PC-9 (cell line): ENCODE measurements at regions not wholly inside any gene's neighbourhood (a gene's known extent, or its start where the extent isn't known, plus 50 kb on each side); places are given as distances from the start of the nearest gene placed in this dataset.
"Not testable (repeated sequence)": the region's sequence is repeated elsewhere in the genome, so short reads cannot be mapped to it uniquely, and the experiment has no call there.

Source experiments
- BruUV-seq: library from RNA; stranded (reverse); fragments of 400-500 nt; replicated peaks from 2 replicates; lab custom pipeline; 2021; lab: Mats Ljungman, UMichigan
- CTCF ChIA-PET: fragments of 300-600 bp; sonication (Branson Sonifier 250); formaldehyde crosslinking; loops from one replicate; lab custom pipeline; 2022; ENCODE audit warnings: antibody characterized with exemption; lab: Charles Lee
- POLR2A ChIA-PET: fragments of 300-600 bp; sonication (Branson Sonifier 250); formaldehyde crosslinking; loops from one replicate; lab custom pipeline; 2022; ENCODE audit warnings: antibody characterized with exemption; ENCODE audit not compliant: unreplicated experiment; lab: Charles Lee
- DNase-seq, 2 experiments: peaks; one replicate each; pipeline versions ENCODE4 v3.0.0 to v3.0.0-alpha.2; 2015 to 2022; ENCODE audit warnings: mixed read lengths in 1 of 2
- H2AFZ ChIP-seq: fragments of 200-600 bp; sonication (generic); 2 replicates; pipeline ENCODE4 v1.8.1; 2017; ENCODE audit warnings: antibody characterized with exemption
- H3F3A ChIP-seq: fragments of 200-600 bp; sonication (generic); 2 replicates; pipeline ENCODE4 v1.8.1; 2017; ENCODE audit warnings: antibody characterized with exemption, mild to moderate bottlenecking, low read depth; ENCODE audit not compliant: insufficient read depth
- H3K27ac ChIP-seq: fragments of 200-600 bp; sonication (generic); 2 replicates; pipeline ENCODE4 v1.6.1; 2016; ENCODE audit warnings: mixed run types
- H3K27me3 ChIP-seq: fragments of 200-600 bp; sonication (generic); 2 replicates; pipeline ENCODE4 v1.6.1; 2016; ENCODE audit warnings: low read depth, mixed run types; ENCODE audit not compliant: insufficient read depth
- H3K36me3 ChIP-seq: fragments of 200-600 bp; sonication (generic); 2 replicates; pipeline ENCODE4 v1.6.1; 2016; ENCODE audit warnings: low read depth, mixed run types
- H3K4me1 ChIP-seq: fragments of 200-600 bp; sonication (generic); replicated peaks from 2 replicates; pipeline ENCODE4 v1.6.1; 2016; ENCODE audit warnings: mixed run types; ENCODE audit not compliant: insufficient read depth
- H3K4me2 ChIP-seq: fragments of 200-600 bp; sonication (generic); 2 replicates; pipeline ENCODE4 v1.6.1; 2017; ENCODE audit warnings: mixed run types
- H3K4me3 ChIP-seq: fragments of 200-600 bp; sonication (generic); 2 replicates; pipeline ENCODE4 v1.6.1; 2016; ENCODE audit warnings: mixed run types
- H3K79me2 ChIP-seq: fragments of 200-600 bp; sonication (generic); 2 replicates; pipeline ENCODE4 v1.6.1; 2017; ENCODE audit warnings: low read depth, mixed run types
- H3K9me2 ChIP-seq: fragments of 200-600 bp; sonication (generic); 2 replicates; pipeline ENCODE4 v1.8.1; 2017; ENCODE audit warnings: mild to moderate bottlenecking; ENCODE audit not compliant: insufficient read depth
- H3K9me3 ChIP-seq: fragments of 200-600 bp; sonication (generic); 2 replicates; pipeline ENCODE4 v1.8.1; 2016; ENCODE audit warnings: low read depth; ENCODE audit not compliant: insufficient read depth
- H4K20me1 ChIP-seq: fragments of 200-600 bp; sonication (generic); 2 replicates; pipeline ENCODE4 v1.8.1; 2017; ENCODE audit not compliant: insufficient read depth
- EZH2 ChIP-seq: fragments of 200-600 bp; sonication (generic); IDR thresholded peaks from 2 replicates; pipeline ENCODE4 v1.8.0; 2017; ENCODE audit warnings: antibody characterized with exemption, low read depth
- intact Hi-C: fragments of 100-400 bp; cut with micrococcal nuclease; formaldehyde crosslinking; loops from one replicate; pipeline ENCODE4 v1.10.0; 2022; ENCODE audit not compliant: unreplicated experiment
- TF ChIP-seq, protein P1 (sequence below): fragments of 200-600 bp; sonication (generic); conservative IDR thresholded peaks from 2 replicates; pipeline ENCODE4 v1.6.1; 2017; ENCODE audit warnings: mixed run types, antibody characterized with exemption, mild to moderate bottlenecking, moderate library complexity

DNA sequence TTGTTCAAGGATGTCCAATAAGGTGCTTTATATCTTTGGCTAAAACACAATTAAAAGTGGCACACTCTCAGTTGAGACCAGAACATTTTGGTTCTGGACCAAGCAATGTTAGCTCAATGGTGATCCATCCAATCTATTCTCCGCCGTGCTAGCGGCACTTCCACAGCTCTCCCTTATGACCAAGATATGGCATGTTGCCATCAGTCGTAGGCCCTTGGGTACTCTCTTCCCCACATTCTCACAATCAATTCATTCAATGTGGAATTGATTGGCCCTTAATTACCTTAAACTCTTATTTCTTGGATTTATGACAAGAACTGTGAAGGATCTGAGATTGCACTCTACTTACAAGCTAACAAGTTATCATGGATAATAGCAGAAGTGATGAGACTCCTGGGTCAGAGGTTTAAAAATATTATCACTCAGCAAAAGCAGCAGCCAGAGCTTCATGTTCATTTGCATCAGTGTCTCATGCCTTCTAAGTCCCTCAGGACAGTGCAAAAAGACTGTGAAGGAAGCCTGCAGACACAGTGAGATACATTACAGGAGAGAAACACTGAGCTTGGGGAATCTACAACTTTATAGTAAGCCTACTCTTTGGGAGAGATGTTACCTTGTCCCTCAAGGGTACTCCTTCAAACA, 80.0 kb upstream of the ARG1 start:
- intact Hi-C loops, result no loop called here
- TF ChIP-seq, protein P1, sequence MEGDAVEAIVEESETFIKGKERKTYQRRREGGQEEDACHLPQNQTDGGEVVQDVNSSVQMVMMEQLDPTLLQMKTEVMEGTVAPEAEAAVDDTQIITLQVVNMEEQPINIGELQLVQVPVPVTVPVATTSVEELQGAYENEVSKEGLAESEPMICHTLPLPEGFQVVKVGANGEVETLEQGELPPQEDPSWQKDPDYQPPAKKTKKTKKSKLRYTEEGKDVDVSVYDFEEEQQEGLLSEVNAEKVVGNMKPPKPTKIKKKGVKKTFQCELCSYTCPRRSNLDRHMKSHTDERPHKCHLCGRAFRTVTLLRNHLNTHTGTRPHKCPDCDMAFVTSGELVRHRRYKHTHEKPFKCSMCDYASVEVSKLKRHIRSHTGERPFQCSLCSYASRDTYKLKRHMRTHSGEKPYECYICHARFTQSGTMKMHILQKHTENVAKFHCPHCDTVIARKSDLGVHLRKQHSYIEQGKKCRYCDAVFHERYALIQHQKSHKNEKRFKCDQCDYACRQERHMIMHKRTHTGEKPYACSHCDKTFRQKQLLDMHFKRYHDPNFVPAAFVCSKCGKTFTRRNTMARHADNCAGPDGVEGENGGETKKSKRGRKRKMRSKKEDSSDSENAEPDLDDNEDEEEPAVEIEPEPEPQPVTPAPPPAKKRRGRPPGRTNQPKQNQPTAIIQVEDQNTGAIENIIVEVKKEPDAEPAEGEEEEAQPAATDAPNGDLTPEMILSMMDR, result no peak
- no peak for TF ChIP-seq EZH2
- H2AFZ ChIP-seq, result no peak overlapping the region
- H3K9me2 ChIP-seq, result no peaks in the 10 kb centered on the region; the same call in 1 of the 2 replicates
- no peak overlapping the region for H3K4me2 ChIP-seq
- no peaks in the 10 kb centered on the region for H3K36me3 ChIP-seq
- CTCF ChIA-PET, result no interaction called here
- BruUV-seq, result no TSS peak
- POLR2A ChIA-PET, result no interaction called here
- H4K20me1 ChIP-seq, result no peaks in the 10 kb centered on the region
- no peaks in the 10 kb centered on the region for H3K9me3 ChIP-seq
- no peaks in the 10 kb centered on the region for H3F3A ChIP-seq
- H3K27me3 ChIP-seq, result no peaks in the 10 kb centered on the region
- no peak overlapping the region for H3K4me3 ChIP-seq
- no peak for DNase-seq
- no peak overlapping the region for H3K27ac ChIP-seq
- H3K4me1 ChIP-seq, result no peaks in the 10 kb centered on the region
- H3K79me2 ChIP-seq, result no peaks in the 10 kb centered on the region

DNA sequence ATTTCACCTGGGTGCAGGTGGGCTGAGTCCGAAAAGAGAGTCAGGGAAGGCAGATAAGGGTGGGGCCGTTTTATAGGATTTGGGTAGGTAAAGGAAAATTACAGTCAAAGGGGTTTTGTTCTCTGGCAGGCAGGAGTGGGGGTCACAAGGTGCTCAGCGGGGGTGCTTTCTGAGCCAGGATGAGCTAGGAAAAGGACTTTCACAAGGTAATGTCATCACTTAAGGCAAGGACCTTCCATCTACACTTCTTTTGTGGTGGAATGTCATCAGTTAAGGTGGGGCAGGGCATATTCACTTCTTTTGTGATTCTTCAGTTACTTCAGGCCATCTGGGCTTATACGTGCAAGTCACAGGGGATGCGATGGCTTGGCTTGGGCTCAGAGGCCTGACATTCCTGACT, 68.6 kb upstream of the ARG1 start:
- CTCF ChIA-PET, DNase-seq, H3K4me1 ChIP-seq, H2AFZ ChIP-seq, H3K27me3 ChIP-seq, H3K9me2 ChIP-seq, BruUV-seq, H3K36me3 ChIP-seq, H3K79me2 ChIP-seq, H3K4me3 ChIP-seq, H3F3A ChIP-seq, H3K9me3 ChIP-seq, intact Hi-C loops, H4K20me1 ChIP-seq, POLR2A ChIA-PET, H3K4me2 ChIP-seq, H3K27ac ChIP-seq: not testable (repeated sequence)

DNA sequence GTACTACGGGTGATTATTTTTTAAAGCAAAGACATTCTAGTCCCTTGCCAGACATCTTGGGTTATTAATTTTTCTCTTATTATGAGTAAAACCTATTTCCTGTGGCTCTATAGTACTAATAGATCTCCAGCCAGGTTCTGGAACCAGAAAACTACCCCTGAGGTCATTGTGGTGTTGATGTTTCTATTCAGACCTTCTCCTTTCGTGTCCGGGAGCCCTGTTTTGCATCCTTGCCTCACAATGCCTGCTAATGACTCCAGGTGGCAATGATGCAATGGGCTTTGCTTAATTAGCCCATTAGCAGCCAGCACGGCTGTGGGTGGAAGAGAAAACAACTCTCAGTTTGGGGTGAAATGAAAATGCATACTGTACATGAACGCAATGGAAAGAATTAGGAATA, 62.9 kb upstream of the ARG1 start:
- no peak overlapping the region for H3K27ac ChIP-seq
- no peaks in the 10 kb centered on the region for H3K79me2 ChIP-seq
- H3K9me2 ChIP-seq, result 0 out of 2 replicates have a peak, but pooled peaks cover 3% of the 10 kb centered on the region
- no peaks in the 10 kb centered on the region for H4K20me1 ChIP-seq
- H3F3A ChIP-seq, result no peaks in the 10 kb centered on the region
- BruUV-seq, result no TSS peak
- H3K4me1 ChIP-seq, result no peaks in the 10 kb centered on the region
- no peak overlapping the region; the same call in 1 of the 2 replicates for H2AFZ ChIP-seq
- intact Hi-C loops, result no loop called here
- H3K27me3 ChIP-seq, result no peaks in the 10 kb centered on the region
- POLR2A ChIA-PET, result interaction anchor here (0.6 kb wide), 1 partner anchor 35 kb away, joined by 5 read pairs; no protein-coding TSS in a partner anchor
- H3K4me3 ChIP-seq, result no peak overlapping the region
- no peak for TF ChIP-seq EZH2
- DNase-seq, result no peak
- H3K4me2 ChIP-seq, result no peak overlapping the region
- CTCF ChIA-PET, result no interaction called here
- H3K9me3 ChIP-seq, result no peaks in the 10 kb centered on the region
- H3K36me3 ChIP-seq, result no peaks in the 10 kb centered on the region

DNA sequence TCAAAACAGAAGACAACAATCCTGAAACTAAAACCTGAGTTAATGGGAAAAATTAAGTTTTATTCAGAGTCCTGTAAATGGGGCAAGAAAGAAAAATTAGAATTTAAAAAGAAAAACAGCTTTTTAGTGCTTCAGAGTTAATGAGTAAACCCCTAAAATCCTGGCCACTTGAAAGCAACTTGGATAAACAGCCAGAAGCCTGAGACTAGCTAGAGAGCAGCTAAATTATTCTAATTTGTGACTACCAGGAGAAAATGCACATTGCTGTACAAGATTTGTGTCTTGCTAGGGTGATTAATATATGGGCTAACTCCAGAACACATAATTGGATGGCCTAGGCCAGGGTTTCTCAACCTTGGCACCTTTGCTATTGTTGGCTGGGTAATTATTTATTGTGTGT, 62.4 kb upstream of the ARG1 start:
- Histone ChIP-seq H3K4me3 (no peak overlapping the region), H3K9me2 (0 out of 2 replicates have a peak, but pooled peaks cover 3% of the 10 kb centered on the region), H2AFZ (no peak overlapping the region; the same call in 1 of the 2 replicates), H3K4me1 (no peaks in the 10 kb centered on the region), H3K9me3 (no peaks in the 10 kb centered on the region), H3K4me2 (no peak overlapping the region), H3F3A (no peaks in the 10 kb centered on the region), H4K20me1 (no peaks in the 10 kb centered on the region), H3K79me2 (no peaks in the 10 kb centered on the region), H3K36me3 (no peaks in the 10 kb centered on the region), H3K27ac (no peak overlapping the region), H3K27me3 (no peaks in the 10 kb centered on the region)
- intact Hi-C loops, result no loop called here
- CTCF ChIA-PET, result no interaction called here
- BruUV-seq, result no TSS peak
- POLR2A ChIA-PET, result interaction anchor here (0.6 kb wide), 1 partner anchor 35 kb away, joined by 5 read pairs; no protein-coding TSS in a partner anchor
- TF ChIP-seq, protein P1, result no peak
- no peak for TF ChIP-seq EZH2
- no peak for DNase-seq
